Lung (tissue), 11 donors: ENCODE measurements at regions not wholly inside any gene's neighbourhood (a gene's known extent, or its start where the extent isn't known, plus 50 kb on each side); places are given as distances from the start of the nearest gene placed in this dataset.

ENCODE experiments used
- ATAC-seq: fragments of 200-7000 bp; cut with Tn5 transposase; one replicate; pipeline ENCODE4 v1.9.1; 2020; ENCODE audit warnings: moderate number of reproducible peaks; ENCODE audit not compliant: insufficient read depth, low FRiP score
- DNase-seq, 3 donors: peaks; one replicate each; pipeline ENCODE4 v3.0.0-alpha.2; 2013 to 2017
- H3K27ac ChIP-seq, 2 donors: one replicate each; pipeline ENCODE4 v1.5.1; 2013; ENCODE audit warnings: mild to moderate bottlenecking in 2 of 2, moderate library complexity in 2 of 2, control low read depth in 1 of 2, inconsistent platforms in 1 of 2, low read depth in 1 of 2, low read length in 1 of 2
- H3K27me3 ChIP-seq, 3 donors: one replicate each; pipeline ENCODE4 v1.5.1; 2013; ENCODE audit warnings: low read length in 2 of 3; ENCODE audit not compliant: control insufficient read depth in 3 of 3, insufficient read depth in 3 of 3
- H3K36me3 ChIP-seq, 4 donors: one replicate each; pipeline ENCODE4 v1.5.1; 2013; ENCODE audit warnings: low read length in 4 of 4, mild to moderate bottlenecking in 1 of 4, moderate library complexity in 1 of 4; ENCODE audit not compliant: control insufficient read depth in 4 of 4, insufficient read depth in 4 of 4
- H3K4me1 ChIP-seq, 5 donors: one replicate each; pipeline ENCODE4 v1.5.1; 2013; ENCODE audit warnings: low read length in 5 of 5, mild to moderate bottlenecking in 2 of 5, moderate library complexity in 1 of 5; ENCODE audit not compliant: control insufficient read depth in 5 of 5, insufficient read depth in 5 of 5
- H3K4me3 ChIP-seq: one replicate; pipeline ENCODE4 v1.5.1; 2013; ENCODE audit warnings: mild to moderate bottlenecking, control low read depth, moderate library complexity
- H3K9ac ChIP-seq, 2 donors: one replicate each; pipeline ENCODE4 v1.5.1; 2013; ENCODE audit warnings: low read length in 2 of 2, control low read depth in 1 of 2; ENCODE audit not compliant: insufficient read depth in 1 of 2
- H3K9me3 ChIP-seq, 4 donors: one replicate each; pipeline ENCODE4 v1.5.1; 2013; ENCODE audit warnings: low read length in 3 of 4, mild to moderate bottlenecking in 1 of 4, moderate library complexity in 1 of 4; ENCODE audit not compliant: control insufficient read depth in 4 of 4, insufficient read depth in 3 of 4
- CTCF ChIP-seq: IDR thresholded peaks from 2 replicates; pipeline ENCODE4 v1.5.1; 2012; ENCODE audit warnings: mild to moderate bottlenecking; ENCODE audit errors: control extremely low read depth, extremely low read depth
- WGBS, 2 donors: extraction: QIAGEN DNeasy Blood & Tissue Kit; methylation state at CpG; one replicate each; pipeline ENCODE4 v1.1.7; 2013; 5-methylcytosine and 5-hydroxymethylcytosine counted together
- donor health status: control.
- donor health status: control.
- donor health status: Bipolar disorder and iron deficiency.
- donor health status: healthy.
- donor health status: DM: yes; HTN: yes; CAD: no.

- 26 to 28% methylated on average over 3 of the region's 3 CpGs for WGBS, 2 donors
- DNase-seq, result no peak
- Histone ChIP-seq H3K27ac (no peak overlapping the region), H3K9ac (no peak overlapping the region), H3K27me3 (peaks cover 4 to 74% (median 58%) of the 10 kb centered on the region in 3 donors), H3K36me3 (no peaks in the 10 kb centered on the region), H3K9me3 (peaks cover 0 to 4% (median 0%) of the 10 kb centered on the region in 4 donors), H3K4me3 (no peak overlapping the region), H3K4me1 (peaks cover 0 to 4% (median 0%) of the 10 kb centered on the region in 5 donors)
- no peak for ATAC-seq
- TF ChIP-seq CTCF, result no peak
These were observed 142.7 kb upstream of the ZIC3 start for GRCh38 chrX:137423241-137423640.

- DNase-seq (no peak), ATAC-seq (no peak)
- Histone ChIP-seq H3K9ac (no peak overlapping the region), H3K27me3 (peaks cover 4 to 28% (median 16%) of the 10 kb centered on the region in 3 donors), H3K36me3 (no peaks in the 10 kb centered on the region), H3K27ac (no peak overlapping the region), H3K4me3 (no peak overlapping the region), H3K4me1 (no peaks in the 10 kb centered on the region), H3K9me3 (no peaks in the 10 kb centered on the region)
- WGBS, 2 donors, result 64 to 83% methylated on average over 2 of the region's 2 CpGs
- no peak for TF ChIP-seq CTCF
These were observed 147.8 kb upstream of the ZIC3 start for GRCh38 chrX:137418086-137418485.

GRCh38 chrX:137413190-137413589, 152.7 kb upstream of the ZIC3 start:
- no peak for DNase-seq
- no peak for ATAC-seq
- H3K9me3 ChIP-seq, result no peaks in the 10 kb centered on the region

More at GRCh38 chrX:137413190-137413589, 152.7 kb upstream of the ZIC3 start:
- no peak for TF ChIP-seq CTCF
- Histone ChIP-seq H3K36me3 (no peaks in the 10 kb centered on the region), H3K4me3 (no peak overlapping the region), H3K27me3 (peaks cover 0 to 2% (median 0%) of the 10 kb centered on the region in 3 donors), H3K9ac (no peak overlapping the region), H3K27ac (no peak overlapping the region), H3K4me1 (no peaks in the 10 kb centered on the region)
- 41 to 67% methylated on average over 3 of the region's 3 CpGs for WGBS, 2 donors
